GM19240 (cell line): ENCODE measurements at regions not wholly inside any gene's neighbourhood (a gene's known extent, or its start where the extent isn't known, plus 50 kb on each side); places are given as distances from the start of the nearest gene placed in this dataset.
A peak's percentile ranks its signal among the peaks of the same experiment; 100 is the strongest.
"Not testable (repeated sequence)": the region's sequence is repeated elsewhere in the genome, so short reads cannot be mapped to it uniquely, and the experiment has no call there.

Source experiments
- DNase-seq: peaks from one replicate; pipeline ENCODE4 v3.0.0; 2011; ENCODE audit warnings: low spot score; ENCODE audit not compliant: insufficient read length

- no peak for DNase-seq
Measured at GRCh38 chr14:87815121-87815520, 177.9 kb downstream of the GALC start.

- DNase-seq: no peak
Measured at GRCh38 chr14:87813686-87814085, 179.3 kb downstream of the GALC start.

GRCh38 chr14:87813211-87813610, 179.8 kb downstream of the GALC start:
- DNase-seq: no peak

- no peak for DNase-seq
Measured at GRCh38 chr14:87811246-87811645, 181.7 kb downstream of the GALC start.

GRCh38 chr14:87810711-87811110, 182.3 kb downstream of the GALC start:
- no peak for DNase-seq

- no peak for DNase-seq
Measured at GRCh38 chr14:87809261-87809660, 183.7 kb downstream of the GALC start.

- DNase-seq: peak; percentile 41
Measured at GRCh38 chr14:87805315-87805723, 187.7 kb downstream of the GALC start.

GRCh38 chr14:87800216-87800615, 192.8 kb downstream of the GALC start:
- no peak for DNase-seq

GRCh38 chr14:87799400-87799799, 193.6 kb downstream of the GALC start:
- no peak for DNase-seq

GRCh38 chr14:87797001-87797400, 196.0 kb downstream of the GALC start:
- no peak for DNase-seq

- no peak for DNase-seq
Measured at GRCh38 chr14:87794561-87794960, 198.4 kb downstream of the GALC start.

GRCh38 chr14:87785897-87786296, 207.1 kb downstream of the GALC start:
- no peak for DNase-seq

GRCh38 chr14:87784386-87784785, 208.6 kb downstream of the GALC start:
- DNase-seq: no peak

- DNase-seq: no peak
Measured at GRCh38 chr14:87783071-87783470, 209.9 kb downstream of the GALC start.

GRCh38 chr14:87772854-87773253, 220.1 kb downstream of the GALC start:
- no peak for DNase-seq

GRCh38 chr14:87767567-87767901, 225.4 kb downstream of the GALC start:
- no peak for DNase-seq

GRCh38 chr14:87758876-87759275, 234.1 kb downstream of the GALC start:
- DNase-seq: no peak

GRCh38 chr14:87756661-87757060, 236.3 kb downstream of the GALC start:
- DNase-seq: no peak

- no peak for DNase-seq
Measured at GRCh38 chr14:87754520-87755223, 238.3 kb downstream of the GALC start.

GRCh38 chr14:87748558-87748957, 244.4 kb downstream of the GALC start:
- DNase-seq: no peak

GRCh38 chr14:87745507-87746118, 247.4 kb downstream of the GALC start:
- DNase-seq: no peak

- not testable (repeated sequence) for DNase-seq
Measured at GRCh38 chr14:87734577-87735360, 258.2 kb downstream of the GALC start.

GRCh38 chr14:87733115-87733514, 259.9 kb downstream of the GALC start:
- DNase-seq: not testable (repeated sequence)
